C4-2B (cell line): ENCODE measurements at regions not wholly inside any gene's neighbourhood (a gene's known extent, or its start where the extent isn't known, plus 50 kb on each side); places are given as distances from the start of the nearest gene placed in this dataset.

Source experiments
- H3K27ac ChIP-seq: fragments of 450-650 bp; 2 replicates; pipeline ENCODE4 v1.5.1; 2017
- ZFX ChIP-seq: fragments of 450-650 bp; IDR thresholded peaks from 2 replicates; pipeline ENCODE4 v1.6.1; 2017
- TF ChIP-seq, protein P1 (sequence below): fragments of 450-650 bp; conservative IDR thresholded peaks from 2 replicates; pipeline ENCODE4 v1.5.1; 2017; ENCODE audit warnings: mild to moderate bottlenecking

GRCh38 chr12:90299666-90300065, 591.0 kb upstream of the ATP2B1 start:
- TF ChIP-seq ZFX: no peak
- TF ChIP-seq, protein P1, sequence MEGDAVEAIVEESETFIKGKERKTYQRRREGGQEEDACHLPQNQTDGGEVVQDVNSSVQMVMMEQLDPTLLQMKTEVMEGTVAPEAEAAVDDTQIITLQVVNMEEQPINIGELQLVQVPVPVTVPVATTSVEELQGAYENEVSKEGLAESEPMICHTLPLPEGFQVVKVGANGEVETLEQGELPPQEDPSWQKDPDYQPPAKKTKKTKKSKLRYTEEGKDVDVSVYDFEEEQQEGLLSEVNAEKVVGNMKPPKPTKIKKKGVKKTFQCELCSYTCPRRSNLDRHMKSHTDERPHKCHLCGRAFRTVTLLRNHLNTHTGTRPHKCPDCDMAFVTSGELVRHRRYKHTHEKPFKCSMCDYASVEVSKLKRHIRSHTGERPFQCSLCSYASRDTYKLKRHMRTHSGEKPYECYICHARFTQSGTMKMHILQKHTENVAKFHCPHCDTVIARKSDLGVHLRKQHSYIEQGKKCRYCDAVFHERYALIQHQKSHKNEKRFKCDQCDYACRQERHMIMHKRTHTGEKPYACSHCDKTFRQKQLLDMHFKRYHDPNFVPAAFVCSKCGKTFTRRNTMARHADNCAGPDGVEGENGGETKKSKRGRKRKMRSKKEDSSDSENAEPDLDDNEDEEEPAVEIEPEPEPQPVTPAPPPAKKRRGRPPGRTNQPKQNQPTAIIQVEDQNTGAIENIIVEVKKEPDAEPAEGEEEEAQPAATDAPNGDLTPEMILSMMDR: no peak
- no peak overlapping the region for H3K27ac ChIP-seq

DNA sequence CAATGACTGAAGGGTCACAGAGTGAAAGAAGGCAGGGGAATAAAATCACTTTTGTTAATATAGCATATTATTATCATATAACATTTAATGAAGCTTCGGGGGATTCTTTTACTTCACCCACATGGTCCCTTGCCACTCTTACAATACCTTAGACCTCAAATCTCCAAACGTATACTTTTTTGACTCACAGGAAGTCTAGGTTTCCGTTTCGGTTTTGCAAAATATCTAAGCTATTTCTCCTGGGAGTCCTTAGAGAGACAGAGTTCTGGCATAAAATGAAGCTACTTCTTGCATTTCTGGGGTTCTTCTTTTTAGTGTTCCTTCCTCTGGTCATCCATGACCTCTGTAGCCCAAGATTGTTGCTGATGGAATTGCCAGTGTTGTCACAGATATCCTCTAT, 590.5 kb upstream of the ATP2B1 start:
- H3K27ac ChIP-seq: no peak overlapping the region

DNA sequence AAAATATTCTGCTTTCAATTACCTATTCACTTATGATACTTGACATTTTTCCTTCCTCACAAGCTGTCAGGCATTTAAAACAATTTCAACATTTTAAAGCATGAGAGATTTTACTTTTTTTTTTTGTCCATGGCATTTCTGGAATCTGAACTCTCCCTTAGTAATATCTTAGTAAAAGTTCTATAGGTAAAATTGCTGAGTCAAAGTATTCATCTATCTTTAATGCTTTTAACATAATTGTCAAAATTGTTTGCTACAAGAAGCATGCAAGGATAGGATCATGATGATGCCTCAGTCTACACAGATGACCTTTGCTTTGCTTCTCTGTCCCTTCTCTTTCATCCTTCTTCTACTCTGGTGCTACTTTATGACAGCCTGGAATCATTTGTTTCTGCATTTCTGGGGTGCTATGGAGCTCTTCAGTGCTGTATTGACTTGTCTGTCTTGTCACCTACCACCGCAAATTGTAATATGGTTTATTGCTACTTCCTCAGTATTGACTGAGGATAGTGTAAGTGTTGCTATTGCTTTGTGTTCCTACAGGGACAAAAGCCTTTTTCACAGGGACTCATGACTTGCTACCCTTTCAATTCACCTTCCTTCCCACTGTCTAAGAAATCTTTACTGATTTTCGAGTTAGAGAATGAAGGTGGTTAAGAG, 589.8 kb upstream of the ATP2B1 start:
- no peak overlapping the region for H3K27ac ChIP-seq
- TF ChIP-seq, protein P1: no peak
- TF ChIP-seq ZFX: no peak

More for the DNA sequence above, 590.5 kb upstream of the ATP2B1 start:
- TF ChIP-seq, protein P1: no peak
- TF ChIP-seq ZFX: no peak

DNA sequence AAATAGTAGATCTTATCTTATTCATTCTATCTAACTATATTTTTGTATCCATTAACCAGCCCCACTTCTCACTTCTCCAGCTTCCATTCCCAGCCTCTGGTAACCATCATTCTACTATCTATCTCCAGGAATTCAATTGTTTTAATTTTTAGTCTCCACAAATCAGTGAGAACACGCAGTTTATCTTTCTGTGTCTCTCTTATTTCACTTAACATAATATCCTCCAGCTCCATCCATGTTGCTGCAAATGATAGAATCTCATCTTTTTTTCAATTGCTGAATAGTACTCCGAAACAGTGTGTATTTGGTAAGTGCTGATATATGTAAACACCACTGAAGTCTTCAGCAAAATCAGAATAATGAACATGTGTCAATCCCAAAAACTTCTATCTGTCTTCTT, 587.2 kb upstream of the ATP2B1 start:
- TF ChIP-seq ZFX: no peak
- TF ChIP-seq, protein P1: no peak
- H3K27ac ChIP-seq: no peak overlapping the region

- TF ChIP-seq ZFX: no peak
- TF ChIP-seq, protein P1: no peak
- H3K27ac ChIP-seq: no peak overlapping the region
Measured at GRCh38 chr12:90292183-90292582, 583.5 kb upstream of the ATP2B1 start.

- no peak overlapping the region for H3K27ac ChIP-seq
- no peak for TF ChIP-seq ZFX
- TF ChIP-seq, protein P1: no peak
Measured at GRCh38 chr12:90290980-90291975, 582.6 kb upstream of the ATP2B1 start.

GRCh38 chr12:90287585-90287984, 578.9 kb upstream of the ATP2B1 start:
- no peak for TF ChIP-seq ZFX
- TF ChIP-seq, protein P1: no peak
- no peak overlapping the region for H3K27ac ChIP-seq
